Naive thymus-derived CD4-positive, alpha-beta T cell (primary cell): ENCODE measurements at regions not wholly inside any gene's neighbourhood (a gene's known extent, or its start where the extent isn't known, plus 50 kb on each side); places are given as distances from the start of the nearest gene placed in this dataset.
"Not testable (repeated sequence)": the region's sequence is repeated elsewhere in the genome, so short reads cannot be mapped to it uniquely, and the experiment has no call there.

Experiments
- ATAC-seq: fragments of 150-1000 bp; cut with Tn5 transposase; 2 replicates; pipeline ENCODE4 v1.10.0; 2021; ENCODE audit warnings: mild to moderate bottlenecking, moderate library complexity
- CTCF ChIA-PET: fragments of 350-600 bp; sonication (Branson Sonifier 250); formaldehyde crosslinking; loops from one replicate; lab custom pipeline; 2021; ENCODE audit warnings: antibody characterized with exemption; lab: Charles Lee
- POLR2A ChIA-PET: fragments of 350-600 bp; sonication (Branson Sonifier 250); formaldehyde crosslinking; loops from one replicate; lab custom pipeline; 2021; ENCODE audit warnings: antibody characterized with exemption, inconsistent platforms; lab: Charles Lee
- DNase-seq, 9 donors: peaks; one replicate each; pipeline versions ENCODE4 v3.0.0 to v3.0.0-alpha.2; 2020 to 2022; ENCODE audit warnings: mixed read lengths in 1 of 9
- H3K27ac ChIP-seq: one replicate; pipeline ENCODE4 v1.7.0; 2013; ENCODE audit warnings: mild to moderate bottlenecking, low read depth, low read length, moderate library complexity
- H3K27me3 ChIP-seq, 2 donors: one replicate each; pipeline ENCODE4 v1.7.0; 2013; ENCODE audit warnings: low read length in 2 of 2, mild to moderate bottlenecking in 2 of 2, moderate library complexity in 2 of 2; ENCODE audit not compliant: control insufficient read depth in 2 of 2, insufficient read depth in 2 of 2
- H3K36me3 ChIP-seq, 3 experiments: 1 replicate in 2 of 3; 2 replicates in 1 of 3; pipeline ENCODE4 v1.7.0; 2013; ENCODE audit warnings: low read length in 3 of 3, mild to moderate bottlenecking in 3 of 3, moderate library complexity in 1 of 3; ENCODE audit not compliant: insufficient read depth in 3 of 3, control insufficient read depth in 2 of 3
- H3K4me1 ChIP-seq, 2 donors: one replicate each; pipeline ENCODE4 v1.7.0; 2013; ENCODE audit warnings: low read length in 2 of 2, mild to moderate bottlenecking in 2 of 2, moderate library complexity in 1 of 2; ENCODE audit not compliant: control insufficient read depth in 2 of 2, insufficient read depth in 2 of 2
- H3K4me3 ChIP-seq: 2 replicates; pipeline ENCODE4 v1.7.0; 2013; ENCODE audit warnings: mild to moderate bottlenecking, low read length
- H3K9me3 ChIP-seq, 3 experiments: 1 replicate in 2 of 3; 2 replicates in 1 of 3; pipeline ENCODE4 v1.7.0; 2013; ENCODE audit warnings: low read length in 3 of 3; ENCODE audit not compliant: control insufficient read depth in 2 of 3
- H3K27ac Mint-ChIP-seq, 9 donors: one replicate each; pipeline ENCODE4 v1.8.0; 2020 to 2022; ENCODE audit warnings: mixed read lengths in 9 of 9, mild to moderate bottlenecking in 8 of 9, moderate library complexity in 5 of 9, inconsistent platforms in 2 of 9
- H3K27me3 Mint-ChIP-seq, 5 donors: one replicate each; pipeline ENCODE4 v1.8.0; 2021 to 2022; ENCODE audit warnings: mixed read lengths in 5 of 5, mild to moderate bottlenecking in 1 of 5
- H3K36me3 Mint-ChIP-seq, 5 donors: one replicate each; pipeline ENCODE4 v1.8.0; 2020 to 2022; ENCODE audit warnings: mixed read lengths in 5 of 5, mild to moderate bottlenecking in 3 of 5, inconsistent platforms in 1 of 5
- H3K4me1 Mint-ChIP-seq, 7 donors: one replicate each; pipeline ENCODE4 v1.8.0; 2020 to 2022; ENCODE audit warnings: mixed read lengths in 7 of 7, mild to moderate bottlenecking in 3 of 7, inconsistent platforms in 1 of 7
- H3K4me3 Mint-ChIP-seq, 10 donors: one replicate each; pipeline ENCODE4 v1.8.0; 2020 to 2022; ENCODE audit warnings: mild to moderate bottlenecking in 10 of 10, mixed read lengths in 10 of 10, moderate library complexity in 6 of 10, inconsistent platforms in 2 of 10
- H3K9me3 Mint-ChIP-seq, 11 donors: one replicate each; pipeline ENCODE4 v1.8.0; 2020 to 2022; ENCODE audit warnings: mixed read lengths in 11 of 11, mild to moderate bottlenecking in 4 of 11, inconsistent platforms in 1 of 11, moderate library complexity in 1 of 11
- intact Hi-C, 2 donors: fragments of 100-400 bp; cut with micrococcal nuclease; formaldehyde crosslinking; loops; one replicate each; pipeline ENCODE4 v1.15.1; 2023

- ChIA-PET POLR2A (no interaction called here), CTCF (no interaction called here)
- DNase-seq (no peak), ATAC-seq (no peak)
- Histone ChIP-seq H3K36me3 (no peaks in the 10 kb centered on the region), H3K27ac (no peak overlapping the region), H3K4me3 (no peak overlapping the region), H3K4me1 (peaks cover 3 to 8% of the 10 kb centered on the region in 2 donors), H3K9me3 (no peaks in the 10 kb centered on the region), H3K27me3 (no peaks in the 10 kb centered on the region)
- no peak overlapping the region for H3K27ac Mint-ChIP-seq
- H3K4me3 Mint-ChIP-seq: no peak overlapping the region
- peaks cover 0 to 3% (median 0%) of the 10 kb centered on the region in 5 donors for H3K27me3 Mint-ChIP-seq
- H3K4me1 Mint-ChIP-seq: peaks cover 4 to 27% (median 10%) of the 10 kb centered on the region in 7 donors
- peaks cover 0 to 11% (median 0%) of the 10 kb centered on the region in 5 donors for H3K36me3 Mint-ChIP-seq
- intact Hi-C loops: no loop called here
- peaks cover 0 to 17% (median 0%) of the 10 kb centered on the region in 11 donors for H3K9me3 Mint-ChIP-seq
These were observed 79.0 kb upstream of the TMEM170B start for GRCh38 chr6:11458509-11458908.

GRCh38 chr6:11457422-11457821 is 80.1 kb upstream of the TMEM170B start:
- H3K27ac Mint-ChIP-seq, H3K4me3 ChIP-seq, intact Hi-C loops, POLR2A ChIA-PET, CTCF ChIA-PET, H3K4me1 ChIP-seq, H3K27me3 Mint-ChIP-seq, H3K27me3 ChIP-seq, H3K36me3 ChIP-seq, DNase-seq, H3K9me3 ChIP-seq, H3K4me3 Mint-ChIP-seq, H3K27ac ChIP-seq, ATAC-seq: not testable (repeated sequence)
- H3K9me3 Mint-ChIP-seq: peaks cover 0 to 22% (median 0%) of the 10 kb centered on the region in 11 donors
- peaks cover 0 to 16% (median 0%) of the 10 kb centered on the region in 5 donors for H3K36me3 Mint-ChIP-seq
- H3K4me1 Mint-ChIP-seq: peaks cover 4 to 27% (median 10%) of the 10 kb centered on the region in 7 donors

GRCh38 chr6:11452106-11452505 is 85.4 kb upstream of the TMEM170B start:
- H3K36me3 ChIP-seq, H3K27ac ChIP-seq, H3K27ac Mint-ChIP-seq, intact Hi-C loops, H3K4me3 ChIP-seq, CTCF ChIA-PET, H3K9me3 ChIP-seq, ATAC-seq, H3K4me3 Mint-ChIP-seq, POLR2A ChIA-PET, H3K4me1 Mint-ChIP-seq, H3K27me3 ChIP-seq, DNase-seq, H3K4me1 ChIP-seq: not testable (repeated sequence)
- H3K9me3 Mint-ChIP-seq: peaks cover 0 to 27% (median 1%) of the 10 kb centered on the region in 11 donors
- peaks cover 0 to 10% (median 5%) of the 10 kb centered on the region in 5 donors for H3K27me3 Mint-ChIP-seq
- peaks cover 0 to 18% (median 0%) of the 10 kb centered on the region in 5 donors for H3K36me3 Mint-ChIP-seq

DNA sequence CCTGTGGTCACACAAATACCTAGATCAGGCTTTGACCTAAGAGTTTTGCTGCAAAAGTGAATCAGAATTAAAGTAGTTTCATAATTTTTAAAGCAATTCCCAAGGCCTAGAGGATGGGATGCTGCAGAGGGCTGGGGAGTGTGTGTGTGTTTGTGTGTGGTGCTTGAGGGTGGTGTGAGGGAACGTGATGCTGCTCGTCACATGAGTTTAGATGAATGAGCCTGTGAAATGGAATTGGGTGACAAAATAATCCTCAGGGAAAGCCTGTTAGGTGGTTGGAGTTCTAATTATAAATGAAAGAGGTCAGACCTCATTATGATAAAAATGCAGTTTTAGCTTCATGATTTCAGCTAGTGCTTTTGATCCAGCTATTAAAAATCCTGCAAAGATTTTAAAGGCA is 87.5 kb upstream of the TMEM170B start:
- peaks cover 0 to 10% (median 5%) of the 10 kb centered on the region in 5 donors for H3K27me3 Mint-ChIP-seq
- DNase-seq (no peak), ATAC-seq (no peak)
- Histone ChIP-seq H3K27me3 (no peaks in the 10 kb centered on the region), H3K9me3 (no peaks in the 10 kb centered on the region), H3K4me1 (no peaks in the 10 kb centered on the region), H3K4me3 (no peak overlapping the region), H3K27ac (no peak overlapping the region), H3K36me3 (no peaks in the 10 kb centered on the region)
- intact Hi-C loops: no loop called here
- H3K27ac Mint-ChIP-seq: no peak overlapping the region
- no peak overlapping the region for H3K4me3 Mint-ChIP-seq
- H3K36me3 Mint-ChIP-seq: peaks cover 0 to 9% (median 0%) of the 10 kb centered on the region in 5 donors
- H3K4me1 Mint-ChIP-seq: peaks cover 0 to 1% (median 0%) of the 10 kb centered on the region in 7 donors
- CTCF ChIA-PET: no interaction called here
- POLR2A ChIA-PET: no interaction called here
- peaks cover 0 to 12% (median 2%) of the 10 kb centered on the region in 11 donors for H3K9me3 Mint-ChIP-seq

GRCh38 chr6:11449408-11449807 is 88.1 kb upstream of the TMEM170B start:
- Histone ChIP-seq H3K4me3 (no peak overlapping the region), H3K4me1 (no peaks in the 10 kb centered on the region), H3K36me3 (no peaks in the 10 kb centered on the region), H3K27me3 (no peaks in the 10 kb centered on the region), H3K27ac (no peak overlapping the region), H3K9me3 (no peaks in the 10 kb centered on the region)
- Mint-ChIP-seq H3K36me3 (peaks cover 0 to 9% (median 0%) of the 10 kb centered on the region in 5 donors), H3K9me3 (peaks cover 0 to 12% (median 4%) of the 10 kb centered on the region in 11 donors), H3K27ac (no peak overlapping the region), H3K27me3 (peaks cover 0 to 10% (median 5%) of the 10 kb centered on the region in 5 donors), H3K4me3 (no peak overlapping the region), H3K4me1 (peaks cover 0 to 7% (median 0%) of the 10 kb centered on the region in 7 donors)
- no peak for DNase-seq
- ChIA-PET POLR2A (no interaction called here), CTCF (no interaction called here)
- no peak for ATAC-seq
- intact Hi-C loops: no loop called here

- no peak overlapping the region for H3K27ac ChIP-seq
- H3K9me3 ChIP-seq: no peaks in the 10 kb centered on the region
- no peak overlapping the region for H3K4me3 ChIP-seq
- ChIA-PET POLR2A (no interaction called here), CTCF (no interaction called here)
- peaks cover 0 to 8% (median 4%) of the 10 kb centered on the region in 11 donors for H3K9me3 Mint-ChIP-seq
- no peaks in the 10 kb centered on the region for H3K36me3 ChIP-seq
- H3K27me3 Mint-ChIP-seq: peaks cover 0 to 10% (median 5%) of the 10 kb centered on the region in 5 donors
- no peaks in the 10 kb centered on the region for H3K27me3 ChIP-seq
- intact Hi-C loops: no loop called here
- DNase-seq: no peak
- H3K4me1 ChIP-seq: no peaks in the 10 kb centered on the region
- ATAC-seq: no peak
- peaks cover 0 to 5% (median 0%) of the 10 kb centered on the region in 5 donors for H3K36me3 Mint-ChIP-seq
- peaks cover 0 to 9% (median 0%) of the 10 kb centered on the region in 7 donors for H3K4me1 Mint-ChIP-seq
- no peak overlapping the region for H3K27ac Mint-ChIP-seq
- H3K4me3 Mint-ChIP-seq: no peak overlapping the region
These were observed 89.5 kb upstream of the TMEM170B start for GRCh38 chr6:11448038-11448437.

- Mint-ChIP-seq H3K9me3 (peaks cover 0 to 8% (median 4%) of the 10 kb centered on the region in 11 donors), H3K4me3 (no peak overlapping the region), H3K4me1 (peaks cover 0 to 9% (median 0%) of the 10 kb centered on the region in 7 donors), H3K27me3 (peaks cover 0 to 10% (median 5%) of the 10 kb centered on the region in 5 donors), H3K36me3 (peaks cover 0 to 4% (median 0%) of the 10 kb centered on the region in 5 donors), H3K27ac (no peak overlapping the region)
- intact Hi-C loops: no loop called here
- no peak for DNase-seq
- Histone ChIP-seq H3K27me3 (no peaks in the 10 kb centered on the region), H3K36me3 (no peaks in the 10 kb centered on the region), H3K27ac (no peak overlapping the region), H3K4me1 (no peaks in the 10 kb centered on the region), H3K9me3 (no peaks in the 10 kb centered on the region), H3K4me3 (no peak overlapping the region)
- ChIA-PET POLR2A (no interaction called here), CTCF (no interaction called here)
- ATAC-seq: no peak
These were observed 90.3 kb upstream of the TMEM170B start for GRCh38 chr6:11447265-11447664.
